Activated T-helper 1 cell treated with anti-CD3 and anti-CD28 coated beads, Interleukin-12 subunit alpha, Interleukin-12 subunit beta, Interleukin-2, Interleukin-4 antibody, amounts not matched to agents 30 ng/mL and 10 ng/mL and 1 ng/mL, durations not matched to agents 14 hours and 24 hours and 36 hours (primary cell): ENCODE measurements at regions not wholly inside any gene's neighbourhood (a gene's known extent, or its start where the extent isn't known, plus 50 kb on each side); places are given as distances from the start of the nearest gene placed in this dataset.
A peak's percentile ranks its signal among the peaks of the same experiment; 100 is the strongest.

Experiments
- DNase-seq: peaks from one replicate; pipeline ENCODE4 v3.0.0; 2021; ENCODE audit warnings: low spot score
- H3K27ac Mint-ChIP-seq: one replicate; pipeline ENCODE4 v1.8.0; 2021; ENCODE audit warnings: mild to moderate bottlenecking, mixed read lengths
- H3K27me3 Mint-ChIP-seq: one replicate; pipeline ENCODE4 v1.8.0; 2022; ENCODE audit warnings: mild to moderate bottlenecking, moderate library complexity, mixed read lengths; ENCODE audit not compliant: insufficient read depth
- H3K36me3 Mint-ChIP-seq: one replicate; pipeline ENCODE4 v1.8.0; 2021; ENCODE audit warnings: low read depth, mixed read lengths
- H3K4me1 Mint-ChIP-seq: one replicate; pipeline ENCODE4 v1.8.0; 2021; ENCODE audit warnings: low read depth, mixed read lengths
- H3K4me3 Mint-ChIP-seq: one replicate; pipeline ENCODE4 v1.8.0; 2021; ENCODE audit warnings: mild to moderate bottlenecking, moderate library complexity, mixed read lengths
- H3K9me3 Mint-ChIP-seq: one replicate; pipeline ENCODE4 v1.8.0; 2021; ENCODE audit warnings: mixed read lengths
- intact Hi-C: fragments of 100-400 bp; cut with micrococcal nuclease; formaldehyde crosslinking; loops from one replicate; pipeline ENCODE4 v1.15.1; 2024

DNA sequence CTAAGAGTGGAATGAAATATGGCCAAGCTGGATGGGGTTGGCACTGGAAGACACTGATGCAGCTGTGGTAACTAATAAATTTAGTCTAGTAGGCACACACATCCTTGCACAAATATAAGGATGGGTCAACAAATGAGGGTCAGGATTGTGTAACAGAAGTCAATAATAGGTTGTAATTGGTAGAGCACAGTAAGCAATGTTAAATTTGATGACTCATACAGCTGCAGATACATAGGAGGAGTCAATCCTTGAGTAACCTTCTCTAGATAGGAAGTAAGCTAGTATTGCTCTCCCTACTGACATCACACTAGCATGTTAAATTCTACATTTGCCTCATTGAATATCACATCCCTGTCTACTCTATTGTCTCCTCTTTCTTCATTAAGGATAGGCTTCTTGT is 332.1 kb downstream of the PTPRC start:
- no peaks in the 10 kb centered on the region for H3K27me3 Mint-ChIP-seq
- H3K36me3 Mint-ChIP-seq: peaks cover 20% of the 10 kb centered on the region
- peaks cover 48% of the 10 kb centered on the region for H3K4me1 Mint-ChIP-seq
- H3K4me3 Mint-ChIP-seq: no peak overlapping the region
- H3K9me3 Mint-ChIP-seq: peaks cover 26% of the 10 kb centered on the region
- DNase-seq: no peak
- intact Hi-C loops: no loop called here
- H3K27ac Mint-ChIP-seq: no peak overlapping the region

DNA sequence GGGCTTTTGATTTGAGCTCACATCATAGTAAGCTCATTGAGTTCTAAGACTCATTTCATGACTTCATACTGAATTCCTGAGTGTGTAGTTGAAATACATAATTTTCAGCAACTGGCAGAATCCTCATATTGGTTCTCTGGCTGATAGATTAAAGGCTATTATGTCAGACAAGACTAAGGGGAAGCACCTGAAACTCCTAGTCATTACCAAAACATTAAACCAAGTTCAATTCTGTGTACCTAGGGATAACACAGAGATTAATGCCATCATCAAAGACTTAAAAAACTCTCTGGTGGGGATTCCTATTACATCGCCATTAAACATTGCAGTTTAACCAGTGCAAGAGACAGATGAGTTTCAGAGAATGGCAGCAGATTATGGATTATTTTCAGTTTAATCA is 339.1 kb downstream of the PTPRC start:
- Mint-ChIP-seq H3K36me3 (peaks cover 13% of the 10 kb centered on the region), H3K27ac (no peak overlapping the region), H3K9me3 (peaks cover 18% of the 10 kb centered on the region), H3K4me1 (peaks cover 29% of the 10 kb centered on the region), H3K4me3 (no peak overlapping the region), H3K27me3 (peaks cover 2% of the 10 kb centered on the region)
- DNase-seq: no peak
- intact Hi-C loops: loop anchor here (2.0 kb wide), 1 partner anchor 15 kb away; no protein-coding TSS in a partner anchor

DNA sequence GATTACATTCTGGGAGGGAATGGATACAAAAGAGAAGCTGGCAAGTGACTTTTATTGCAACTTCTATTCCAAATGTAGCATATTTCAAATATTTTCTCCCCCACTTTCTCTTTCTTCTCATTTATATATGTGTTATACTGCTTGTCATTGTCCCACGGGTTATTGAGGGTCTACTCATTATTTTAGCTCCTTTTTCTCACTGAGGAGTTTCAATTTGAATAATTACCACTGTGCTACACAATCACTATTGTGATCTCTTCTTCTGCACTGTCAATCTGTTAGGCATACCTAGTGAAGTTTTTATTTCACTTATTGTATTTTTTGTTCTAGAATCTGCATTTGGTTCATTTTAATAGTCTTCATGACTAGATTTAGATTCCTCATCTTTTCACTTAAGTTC is 339.7 kb downstream of the PTPRC start:
- Mint-ChIP-seq H3K4me3 (no peak overlapping the region), H3K4me1 (peaks cover 35% of the 10 kb centered on the region), H3K9me3 (peaks cover 18% of the 10 kb centered on the region), H3K27me3 (peaks cover 2% of the 10 kb centered on the region), H3K36me3 (peaks cover 13% of the 10 kb centered on the region), H3K27ac (no peak overlapping the region)
- DNase-seq: no peak
- intact Hi-C loops: loop anchor here (2.0 kb wide), 1 partner anchor 16 kb away; no protein-coding TSS in a partner anchor

DNA sequence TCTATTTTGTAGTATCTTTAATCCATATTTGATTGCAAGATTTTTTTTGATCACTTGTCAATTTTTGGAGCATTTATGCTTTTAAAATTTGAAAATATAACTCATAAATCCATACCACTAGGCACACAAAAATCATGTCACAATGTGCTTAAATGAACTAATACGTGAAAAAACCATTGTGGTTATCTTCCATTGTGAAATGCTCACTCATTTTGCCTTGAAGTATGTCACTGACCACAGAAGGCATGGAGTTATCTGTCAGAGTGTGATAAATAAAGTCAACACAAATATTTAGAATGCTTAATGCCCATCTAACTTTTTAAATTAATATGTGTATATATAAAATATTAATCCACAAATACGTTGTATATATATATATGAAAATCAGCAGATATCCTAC is 347.2 kb downstream of the PTPRC start:
- DNase-seq: no peak
- Mint-ChIP-seq H3K36me3 (peaks cover 15% of the 10 kb centered on the region), H3K4me1 (peaks cover 10% of the 10 kb centered on the region), H3K9me3 (peaks cover 15% of the 10 kb centered on the region), H3K27me3 (no peaks in the 10 kb centered on the region), H3K27ac (no peak overlapping the region), H3K4me3 (no peak overlapping the region)
- intact Hi-C loops: no loop called here

DNA sequence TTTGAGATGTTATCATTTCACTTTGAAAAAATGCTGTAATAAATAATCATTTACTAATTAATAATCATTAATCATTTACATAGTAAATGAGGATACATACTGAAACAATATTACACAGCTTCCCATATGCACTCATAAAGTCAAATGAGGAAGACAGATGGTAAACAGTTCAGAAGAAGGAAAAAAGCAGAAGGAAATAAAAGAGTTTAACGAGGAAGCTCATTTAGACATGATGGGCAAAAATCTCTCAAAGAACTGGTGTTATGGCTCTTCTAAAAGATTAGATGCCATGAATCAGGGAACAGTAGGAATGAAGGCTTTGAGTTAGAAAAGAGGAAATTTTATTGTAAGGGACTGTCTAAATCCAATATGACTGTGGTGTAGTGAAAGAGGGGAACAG is 347.6 kb downstream of the PTPRC start:
- Mint-ChIP-seq H3K4me1 (peaks cover 10% of the 10 kb centered on the region), H3K36me3 (peaks cover 15% of the 10 kb centered on the region), H3K4me3 (no peak overlapping the region), H3K27me3 (no peaks in the 10 kb centered on the region), H3K9me3 (peaks cover 15% of the 10 kb centered on the region), H3K27ac (no peak overlapping the region)
- no peak for DNase-seq
- intact Hi-C loops: no loop called here

DNA sequence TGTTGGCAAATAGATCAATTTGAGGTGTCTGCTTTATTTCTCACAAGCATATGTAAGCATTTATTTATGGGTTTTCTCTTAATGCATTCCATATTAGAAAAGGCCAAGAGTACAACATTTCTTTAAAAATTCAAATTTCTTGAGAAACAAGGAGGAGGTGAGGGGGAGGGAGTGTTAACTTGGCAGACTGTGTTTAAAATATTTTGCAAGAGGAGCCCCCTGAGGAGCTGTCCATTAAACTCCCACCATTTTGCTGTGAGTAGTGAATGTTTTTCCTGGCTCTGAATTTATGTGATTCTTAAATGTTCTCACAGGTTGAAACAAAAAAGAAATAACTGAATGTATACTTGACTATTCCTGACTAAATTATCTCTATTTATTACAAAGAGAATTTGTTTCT is 363.8 kb downstream of the PTPRC start:
- no peak overlapping the region for H3K4me3 Mint-ChIP-seq
- peaks cover 7% of the 10 kb centered on the region for H3K4me1 Mint-ChIP-seq
- H3K27me3 Mint-ChIP-seq: peaks cover 2% of the 10 kb centered on the region
- H3K27ac Mint-ChIP-seq: no peak overlapping the region
- DNase-seq: no peak
- intact Hi-C loops: no loop called here
- H3K36me3 Mint-ChIP-seq: peaks cover 11% of the 10 kb centered on the region
- peaks cover 12% of the 10 kb centered on the region for H3K9me3 Mint-ChIP-seq

DNA sequence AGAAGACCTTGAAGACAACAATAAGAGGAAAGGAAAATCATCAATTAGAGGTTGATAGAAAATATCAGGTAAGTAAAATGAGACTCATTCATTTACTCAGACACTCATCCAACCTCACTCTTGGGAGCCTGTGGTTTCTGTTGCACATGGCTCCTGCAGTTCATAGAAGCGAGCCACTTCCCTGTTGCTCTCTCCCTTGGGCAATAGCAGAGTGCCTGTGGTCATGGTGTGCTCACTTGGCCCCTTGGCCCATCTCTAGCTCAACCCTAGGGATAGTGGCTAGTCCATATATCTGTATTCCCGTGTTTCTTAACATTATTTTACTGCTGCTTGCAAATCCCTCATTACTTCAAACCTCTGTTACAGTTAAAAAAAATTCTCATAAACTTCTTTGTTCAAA is 368.6 kb downstream of the PTPRC start:
- DNase-seq: no peak
- H3K4me3 Mint-ChIP-seq: no peak overlapping the region
- H3K4me1 Mint-ChIP-seq: peaks cover 39% of the 10 kb centered on the region
- no peaks in the 10 kb centered on the region for H3K27me3 Mint-ChIP-seq
- peaks cover 14% of the 10 kb centered on the region for H3K36me3 Mint-ChIP-seq
- intact Hi-C loops: no loop called here
- H3K9me3 Mint-ChIP-seq: peaks cover 12% of the 10 kb centered on the region
- no peak overlapping the region for H3K27ac Mint-ChIP-seq

DNA sequence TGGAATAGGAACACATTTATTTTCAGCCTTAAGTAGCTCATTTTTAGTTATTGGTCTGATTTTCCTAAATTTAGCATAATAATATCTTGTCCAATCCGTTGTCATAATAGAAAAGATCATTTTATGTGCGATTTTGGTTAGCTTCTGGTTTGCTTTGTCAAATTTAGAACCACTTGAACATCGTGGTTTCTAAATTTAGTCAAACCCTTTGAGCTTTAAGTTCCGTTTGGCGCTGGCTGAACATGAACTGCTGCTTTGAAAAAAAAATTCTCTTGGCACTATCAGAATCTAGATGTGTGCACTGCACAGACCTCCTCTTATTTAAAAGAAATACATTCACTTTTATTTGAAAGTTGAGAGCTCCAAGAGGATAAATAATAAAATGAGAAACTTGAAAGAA is 370.6 kb downstream of the PTPRC start:
- Mint-ChIP-seq H3K36me3 (peaks cover 16% of the 10 kb centered on the region), H3K4me3 (peak overlapping the region; percentile 75), H3K27me3 (no peaks in the 10 kb centered on the region), H3K9me3 (peaks cover 12% of the 10 kb centered on the region), H3K27ac (peak overlapping the region; percentile 76), H3K4me1 (peaks cover 50% of the 10 kb centered on the region)
- intact Hi-C loops: loop anchor here (1.0 kb wide), 4 partner anchors 21 to 217 kb away; no protein-coding TSS in a partner anchor
- DNase-seq: peak; percentile 8

DNA sequence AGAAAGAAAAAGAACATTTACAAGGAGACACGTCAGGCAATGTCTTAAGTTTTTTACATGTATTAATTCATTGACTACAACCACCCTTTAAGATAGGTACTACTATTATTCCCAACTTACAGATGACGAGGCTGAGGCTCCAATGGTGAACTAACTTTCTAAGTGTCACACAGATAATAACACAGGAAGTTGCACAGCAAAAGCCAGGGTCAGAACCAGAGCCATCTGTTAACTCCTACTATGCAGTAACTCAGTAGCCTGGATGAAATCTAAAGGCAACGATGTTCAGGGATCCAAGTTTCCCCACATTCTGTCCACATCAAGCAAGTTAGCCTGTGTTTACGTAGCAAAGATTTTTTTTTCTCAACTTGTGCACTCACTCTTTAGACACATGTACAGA is 371.7 kb downstream of the PTPRC start:
- no peak for DNase-seq
- intact Hi-C loops: no loop called here
- Mint-ChIP-seq H3K4me1 (peaks cover 59% of the 10 kb centered on the region), H3K36me3 (peaks cover 14% of the 10 kb centered on the region), H3K4me3 (peak overlapping the region; percentile 68), H3K27me3 (no peaks in the 10 kb centered on the region), H3K9me3 (peaks cover 12% of the 10 kb centered on the region), H3K27ac (peak overlapping the region; percentile 69)

DNA sequence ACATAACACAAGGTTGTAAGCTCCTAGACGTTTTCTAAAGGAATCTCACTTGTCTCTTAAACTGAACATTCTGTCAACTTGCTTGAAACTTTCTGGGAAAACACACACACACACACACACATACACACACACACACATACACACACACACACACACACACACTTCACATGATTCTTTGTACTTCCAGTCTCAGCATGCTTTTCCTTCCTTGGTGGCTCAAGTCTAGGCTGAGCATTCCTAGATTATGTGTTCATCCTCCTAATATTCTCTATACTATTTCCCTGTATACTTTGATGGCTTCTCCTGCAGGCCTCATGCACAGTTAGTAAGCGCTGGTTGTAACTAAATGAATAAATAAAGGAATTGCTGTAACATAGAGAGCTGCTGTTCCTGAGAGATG is 372.1 kb downstream of the PTPRC start:
- Mint-ChIP-seq H3K9me3 (peaks cover 13% of the 10 kb centered on the region), H3K4me3 (peak overlapping the region; percentile 9), H3K4me1 (peaks cover 59% of the 10 kb centered on the region), H3K27me3 (no peaks in the 10 kb centered on the region), H3K27ac (no peak overlapping the region), H3K36me3 (peaks cover 16% of the 10 kb centered on the region)
- intact Hi-C loops: no loop called here
- no peak for DNase-seq

DNA sequence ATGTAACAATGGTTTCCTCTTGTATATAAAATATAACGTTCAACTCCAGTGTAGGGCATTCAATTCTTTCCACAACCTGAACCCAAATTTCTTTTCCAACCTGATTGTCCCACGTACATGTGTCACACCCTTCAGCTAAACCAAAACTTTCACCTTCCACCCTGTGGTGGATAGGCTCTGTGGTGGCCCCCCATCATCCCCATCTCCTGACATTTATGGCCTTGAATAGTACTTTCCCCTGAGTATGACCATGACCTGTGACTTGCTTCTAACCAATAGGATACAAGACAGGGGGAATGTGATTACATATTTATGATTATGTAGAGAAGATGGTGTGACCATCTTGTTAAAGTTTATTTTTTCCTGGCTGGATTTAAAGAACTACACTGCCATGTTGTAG is 377.0 kb downstream of the PTPRC start:
- H3K27ac Mint-ChIP-seq: no peak overlapping the region
- DNase-seq: no peak
- H3K4me3 Mint-ChIP-seq: no peak overlapping the region
- H3K27me3 Mint-ChIP-seq: no peaks in the 10 kb centered on the region
- peaks cover 27% of the 10 kb centered on the region for H3K4me1 Mint-ChIP-seq
- peaks cover 9% of the 10 kb centered on the region for H3K36me3 Mint-ChIP-seq
- intact Hi-C loops: no loop called here
- H3K9me3 Mint-ChIP-seq: peaks cover 15% of the 10 kb centered on the region

DNA sequence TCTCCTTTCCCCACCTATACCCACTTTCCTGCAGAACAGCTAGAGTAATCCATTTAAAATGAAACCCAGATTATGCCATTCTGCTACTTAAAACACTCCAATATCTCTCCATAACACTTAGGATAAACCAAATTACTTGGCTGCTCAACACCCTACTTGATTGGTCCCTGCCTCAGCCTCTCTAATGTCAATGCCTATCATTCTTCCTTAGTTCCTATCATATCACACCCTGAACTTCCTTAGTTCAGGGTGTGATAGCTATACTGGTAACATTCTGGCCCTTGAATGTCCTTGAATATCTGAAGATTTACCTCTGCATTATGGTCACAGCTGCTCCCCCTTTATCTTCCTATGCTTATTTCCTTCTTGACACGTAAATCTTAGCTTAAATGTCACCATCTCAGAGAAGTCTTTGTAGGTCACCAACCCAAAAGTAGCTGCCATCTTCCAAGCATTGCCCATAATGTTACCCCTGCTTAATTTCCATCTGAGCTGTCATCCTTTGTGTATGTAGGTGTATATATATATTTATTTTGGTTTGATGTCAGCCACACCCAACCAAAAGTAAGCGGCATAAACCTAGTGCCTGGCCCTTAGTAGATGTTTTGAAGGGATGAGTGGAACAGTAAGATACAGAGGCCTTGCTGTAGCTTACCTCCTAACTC is 379.8 kb downstream of the PTPRC start:
- Mint-ChIP-seq H3K27ac (no peak overlapping the region), H3K4me1 (peaks cover 24% of the 10 kb centered on the region), H3K9me3 (peaks cover 22% of the 10 kb centered on the region), H3K27me3 (no peaks in the 10 kb centered on the region), H3K36me3 (peaks cover 9% of the 10 kb centered on the region), H3K4me3 (no peak overlapping the region)
- intact Hi-C loops: no loop called here
- no peak for DNase-seq

DNA sequence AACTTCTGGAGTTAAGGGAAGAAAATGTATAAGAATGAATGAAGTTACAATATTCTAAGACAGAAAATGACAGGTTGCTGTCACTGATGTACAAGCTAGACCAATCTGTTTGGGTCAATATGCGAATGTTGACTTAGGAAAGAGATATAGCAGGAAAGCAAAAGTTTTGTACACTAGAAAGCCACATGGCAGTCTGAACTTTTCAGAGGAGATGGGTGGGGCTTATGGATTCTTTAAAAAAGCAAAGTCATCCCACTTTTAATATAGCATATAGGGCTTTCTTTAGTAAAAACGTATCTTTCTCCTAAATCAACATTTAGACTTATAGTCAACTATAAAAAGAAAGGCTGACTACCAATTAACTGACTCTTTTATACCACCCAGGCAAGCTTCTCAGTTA is 381.2 kb downstream of the PTPRC start:
- DNase-seq: no peak
- peaks cover 9% of the 10 kb centered on the region for H3K4me1 Mint-ChIP-seq
- no peaks in the 10 kb centered on the region for H3K27me3 Mint-ChIP-seq
- H3K36me3 Mint-ChIP-seq: peaks cover 7% of the 10 kb centered on the region
- H3K27ac Mint-ChIP-seq: no peak overlapping the region
- no peak overlapping the region for H3K4me3 Mint-ChIP-seq
- peaks cover 22% of the 10 kb centered on the region for H3K9me3 Mint-ChIP-seq
- intact Hi-C loops: no loop called here

DNA sequence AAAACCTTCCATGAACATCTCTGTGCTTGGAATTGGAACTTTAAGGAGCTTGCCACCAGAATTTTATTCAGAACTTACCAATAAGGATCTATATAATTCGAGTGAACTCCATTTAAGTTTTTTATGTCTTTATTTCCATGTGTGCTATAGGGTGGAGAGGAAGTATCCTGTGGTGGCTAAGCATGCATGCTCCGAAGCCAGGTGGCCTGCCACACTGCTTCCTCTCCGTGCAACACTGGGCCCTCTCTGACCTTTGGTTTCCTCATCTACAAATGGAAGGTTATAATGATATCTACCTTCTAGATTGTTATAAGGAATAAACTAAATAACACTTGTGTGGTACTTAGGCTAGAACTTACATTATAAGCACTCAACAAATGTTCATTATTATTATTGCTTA is 382.1 kb downstream of the PTPRC start:
- H3K36me3 Mint-ChIP-seq: peaks cover 6% of the 10 kb centered on the region
- no peak overlapping the region for H3K27ac Mint-ChIP-seq
- no peaks in the 10 kb centered on the region for H3K27me3 Mint-ChIP-seq
- intact Hi-C loops: no loop called here
- H3K4me3 Mint-ChIP-seq: no peak overlapping the region
- H3K4me1 Mint-ChIP-seq: peaks cover 6% of the 10 kb centered on the region
- DNase-seq: no peak
- H3K9me3 Mint-ChIP-seq: peaks cover 22% of the 10 kb centered on the region
